ENCODE measurements at regions not wholly inside any gene's neighbourhood (a gene's known extent, or its start where the extent isn't known, plus 50 kb on each side); places are given as distances from the start of the nearest gene placed in this dataset.

- no peak for DNase-seq (ENCODE audit: low spot score)
Measured at GRCh38 chr6:50637267-50637666, 76.1 kb upstream of the TFAP2D start.

GRCh38 chr6:50649086-50649485, 64.2 kb upstream of the TFAP2D start:
- DNase-seq (ENCODE audit: low spot score), result no peak

GRCh38 chr6:50653253-50653652, 60.1 kb upstream of the TFAP2D start:
- no peak for DNase-seq (ENCODE audit: low spot score)

- DNase-seq (ENCODE audit: low spot score), result no peak
Measured at GRCh38 chr6:50654155-50654554, 59.2 kb upstream of the TFAP2D start.

- DNase-seq (ENCODE audit: low spot score), result no peak
Measured at GRCh38 chr6:50655848-50656453, 57.4 kb upstream of the TFAP2D start.

- no peak for DNase-seq (ENCODE audit: low spot score)
Measured at GRCh38 chr6:50657513-50657912, 55.8 kb upstream of the TFAP2D start.

- no peak for DNase-seq (ENCODE audit: low spot score)
Measured at GRCh38 chr6:50658561-50658960, 54.8 kb upstream of the TFAP2D start.

GRCh38 chr6:50661636-50662035, 51.7 kb upstream of the TFAP2D start:
- DNase-seq (ENCODE audit: low spot score), result no peak
